Skin of body (tissue), 1 donor: ENCODE measurements at regions not wholly inside any gene's neighbourhood (a gene's known extent, or its start where the extent isn't known, plus 50 kb on each side); places are given as distances from the start of the nearest gene placed in this dataset.

Experiments used
- DNase-seq: peaks from one replicate; lab custom pipeline; 2025; lab: John Stamatoyannopoulos, UW

DNA sequence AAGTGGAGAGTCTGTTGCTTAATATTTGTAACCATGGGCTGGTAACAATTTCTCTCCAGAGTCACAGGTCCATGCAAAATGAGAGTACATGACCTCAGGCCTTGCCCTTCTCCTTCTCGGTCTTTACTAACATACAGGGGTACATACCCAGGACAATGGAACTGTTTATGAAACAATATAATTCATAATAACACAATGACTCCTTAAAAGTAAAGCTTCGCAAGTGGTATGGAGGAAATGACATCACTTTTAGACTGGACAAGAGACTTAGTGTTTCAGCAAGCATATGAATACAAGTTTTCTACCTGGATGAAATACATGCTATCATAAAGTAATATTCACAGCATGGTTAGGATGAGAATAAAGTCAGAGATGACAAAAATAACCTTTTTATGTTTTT, 386.6 kb downstream of the PLK2 start:
- DNase-seq = no peak

DNA sequence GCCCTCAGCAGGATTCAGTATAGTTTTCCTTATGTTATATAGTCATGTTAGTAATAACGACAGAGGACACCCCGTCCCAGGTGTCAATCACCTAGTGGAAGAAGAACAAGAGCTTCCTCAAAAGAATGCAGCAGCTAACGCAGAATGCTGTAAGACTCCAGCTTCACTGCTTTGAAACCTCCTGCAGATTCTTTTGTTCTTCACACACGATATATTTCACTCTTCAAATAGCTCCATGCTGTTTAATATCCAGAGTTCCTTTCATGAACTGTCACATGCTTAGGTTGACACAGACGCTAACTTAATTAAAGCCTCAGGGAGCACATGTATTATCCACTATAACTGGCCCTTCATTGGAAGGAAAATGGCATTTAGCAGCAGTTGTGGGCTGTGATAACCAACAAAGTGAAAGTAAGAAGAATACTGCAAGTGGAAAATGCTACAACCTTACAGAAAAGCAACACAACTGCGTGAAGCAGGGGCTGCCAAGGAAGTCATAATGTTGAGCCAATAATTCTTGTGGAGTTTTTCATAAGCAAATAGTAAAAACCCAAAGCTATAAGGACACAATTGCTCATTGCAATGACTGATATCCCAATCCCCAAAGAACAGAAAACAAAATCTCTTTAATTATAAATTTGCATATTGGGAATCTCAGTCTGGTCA, 387.5 kb downstream of the PLK2 start:
- DNase-seq = peak; percentile 28

DNA sequence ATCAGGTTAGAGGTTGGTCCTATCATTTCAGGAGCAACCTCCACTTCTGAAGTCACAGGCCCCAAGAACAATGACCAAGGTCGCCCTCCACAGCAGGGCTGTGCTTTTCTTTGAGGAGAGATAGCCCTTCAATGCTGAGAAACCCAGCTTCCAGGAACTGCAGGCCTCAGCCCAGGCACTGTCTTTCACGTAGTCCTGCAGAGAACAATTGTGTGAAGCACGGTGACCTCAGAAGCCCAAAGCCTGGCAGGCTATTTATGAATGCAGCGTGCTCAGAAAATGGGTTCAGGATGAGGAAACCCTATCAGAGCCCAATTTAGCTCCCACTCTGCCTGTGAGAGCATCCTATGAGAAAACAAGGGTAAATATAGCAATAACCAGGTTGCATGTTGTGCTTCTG, 388.3 kb downstream of the PLK2 start:
- DNase-seq = peak; percentile 4

DNA sequence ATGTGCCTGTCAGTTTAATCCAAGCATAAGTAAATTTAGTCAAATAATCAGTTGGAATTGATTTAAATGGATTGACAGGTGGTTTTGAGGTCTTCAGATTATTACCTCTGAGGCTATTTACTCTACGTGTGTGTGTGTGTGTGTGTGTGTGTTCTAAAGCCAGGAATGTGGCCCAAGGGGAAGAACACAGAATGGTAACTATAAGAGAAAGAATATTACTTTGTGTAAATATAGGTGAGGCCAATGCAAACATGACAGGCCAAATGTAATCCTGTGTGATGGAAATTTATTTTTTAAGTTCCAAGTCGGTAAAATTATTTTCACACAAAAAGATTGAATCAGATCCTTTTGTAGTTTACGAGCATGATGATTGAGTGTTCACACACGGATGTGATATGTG, 390.0 kb downstream of the PLK2 start:
- no peak for DNase-seq

DNA sequence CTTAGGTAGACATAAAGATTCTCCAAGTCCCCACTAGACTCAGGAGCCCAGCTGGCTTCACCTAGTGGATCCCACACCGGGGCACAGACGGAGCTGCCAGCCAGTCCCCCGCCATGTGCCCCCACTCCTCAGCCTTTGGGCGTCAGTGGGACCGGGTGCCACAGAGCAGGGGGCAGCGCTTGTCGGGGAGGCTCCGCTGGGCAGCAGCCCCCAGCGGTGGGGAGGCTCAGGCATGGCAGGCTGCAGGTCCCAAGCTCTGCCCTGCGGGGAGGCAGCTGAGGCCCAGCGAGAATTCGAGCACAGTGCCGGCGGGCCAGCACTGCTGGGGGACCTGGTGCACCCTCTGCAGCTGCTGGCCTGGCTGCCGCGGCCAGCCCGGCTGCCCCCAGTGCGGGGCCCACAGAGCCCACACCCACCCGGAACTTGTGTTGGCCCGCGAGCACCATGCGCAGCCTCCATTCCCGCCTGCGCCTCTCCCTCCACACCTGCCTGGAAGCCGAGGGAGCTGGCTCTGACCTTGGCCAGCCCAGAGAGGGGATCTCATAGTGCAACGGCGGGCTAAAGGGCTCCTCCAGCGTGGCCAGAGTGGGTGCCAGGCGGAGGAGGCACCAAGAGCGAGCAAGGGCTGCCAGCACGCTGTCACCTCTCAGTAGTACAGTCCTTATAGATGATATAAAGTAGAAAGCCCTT, 390.7 kb downstream of the PLK2 start:
- no peak for DNase-seq

DNA sequence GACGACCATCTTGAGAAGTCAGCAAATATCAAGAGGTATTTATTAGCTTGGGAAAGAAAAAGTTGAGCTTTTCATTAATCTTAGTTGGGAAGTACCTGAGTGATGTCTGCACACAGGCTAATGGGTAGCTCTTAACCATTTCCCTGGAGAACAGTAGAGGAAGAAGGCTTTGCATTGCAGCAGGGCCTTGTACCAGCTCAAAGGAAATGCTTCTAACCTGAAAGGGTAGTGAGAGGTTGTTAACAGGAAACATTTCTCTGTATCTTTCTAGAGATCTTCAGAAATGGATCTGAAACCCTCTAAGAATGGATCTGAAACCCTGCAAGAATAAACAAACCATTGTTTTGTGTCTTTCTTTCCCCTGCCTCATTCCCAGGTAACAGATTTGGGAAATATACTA, 393.3 kb downstream of the PLK2 start:
- no peak for DNase-seq

DNA sequence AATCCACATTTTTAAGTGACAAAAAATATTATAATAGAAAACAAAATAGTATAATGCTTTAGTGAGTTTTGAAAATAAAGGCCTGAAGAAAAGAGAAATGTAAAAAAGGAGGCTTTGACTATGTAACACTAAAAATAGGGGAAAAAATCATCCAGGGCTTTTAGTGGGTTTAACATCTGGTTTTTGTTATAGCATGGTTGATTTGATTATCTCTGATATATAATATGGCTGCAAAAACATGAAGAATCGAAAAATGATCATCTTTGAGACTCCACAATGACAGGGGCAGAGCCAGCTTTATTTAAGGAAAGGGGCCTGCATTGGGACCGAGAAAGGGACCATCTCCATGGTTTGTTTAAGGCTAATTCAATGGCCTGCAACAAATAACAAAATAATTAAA, 393.8 kb downstream of the PLK2 start:
- DNase-seq = no peak

DNA sequence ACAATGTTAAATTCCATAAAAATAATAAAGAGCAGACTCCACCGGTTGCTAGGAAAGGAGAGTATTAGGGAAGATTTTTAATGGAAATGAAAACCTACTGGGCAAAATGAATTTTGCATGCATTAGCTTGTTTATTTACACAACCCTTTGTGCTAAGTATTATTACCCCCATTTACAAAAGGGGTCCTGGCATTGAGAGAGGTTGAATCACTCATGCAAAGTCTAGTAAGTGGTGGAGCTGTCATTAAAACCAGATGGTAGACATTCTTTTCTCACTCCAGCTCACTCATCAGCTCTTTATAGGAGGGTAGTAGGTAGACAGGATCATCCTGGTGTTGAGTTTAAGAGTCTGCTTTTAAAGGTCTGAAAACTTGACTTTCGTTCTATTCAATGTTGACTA, 395.1 kb downstream of the PLK2 start:
- no peak for DNase-seq

DNA sequence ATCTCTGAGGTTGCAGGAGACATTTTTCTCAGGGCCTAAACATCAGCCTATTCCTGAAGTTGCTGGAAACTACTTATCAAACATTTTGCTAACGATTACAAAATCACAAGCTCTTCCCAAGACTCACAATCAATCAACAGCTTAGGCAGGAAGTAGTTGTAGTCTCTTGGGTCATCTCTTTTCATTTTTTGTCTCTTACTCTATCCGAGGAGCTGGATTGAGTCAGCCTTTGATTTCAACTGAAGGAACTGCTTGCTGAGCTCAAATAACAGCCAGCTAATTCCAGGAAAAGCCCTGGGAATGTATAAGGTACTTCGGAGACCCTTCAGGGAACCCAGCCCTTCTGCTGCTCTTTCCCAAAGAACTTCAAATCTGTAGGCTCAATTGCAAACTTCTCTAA, 398.9 kb downstream of the PLK2 start:
- no peak for DNase-seq

DNA sequence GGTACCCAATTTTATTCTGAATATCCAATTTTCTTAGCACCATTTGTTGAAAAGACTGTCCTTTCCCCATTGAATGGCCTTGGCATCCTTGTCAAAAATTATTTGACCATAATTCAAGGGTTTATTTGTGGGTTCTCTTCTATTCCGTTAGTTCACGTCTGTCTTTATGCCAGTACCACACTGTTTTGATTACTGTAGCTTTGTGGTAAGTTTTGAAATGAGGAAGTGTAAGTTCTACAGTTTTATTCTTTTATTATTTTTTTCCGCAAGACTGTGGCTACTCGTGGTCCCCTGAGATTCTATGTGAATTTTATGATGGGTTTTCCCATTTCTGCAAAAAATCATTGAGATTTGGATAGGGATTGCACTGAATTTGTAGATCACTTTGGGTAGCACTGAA, 402.6 kb downstream of the PLK2 start:
- no peak for DNase-seq

DNA sequence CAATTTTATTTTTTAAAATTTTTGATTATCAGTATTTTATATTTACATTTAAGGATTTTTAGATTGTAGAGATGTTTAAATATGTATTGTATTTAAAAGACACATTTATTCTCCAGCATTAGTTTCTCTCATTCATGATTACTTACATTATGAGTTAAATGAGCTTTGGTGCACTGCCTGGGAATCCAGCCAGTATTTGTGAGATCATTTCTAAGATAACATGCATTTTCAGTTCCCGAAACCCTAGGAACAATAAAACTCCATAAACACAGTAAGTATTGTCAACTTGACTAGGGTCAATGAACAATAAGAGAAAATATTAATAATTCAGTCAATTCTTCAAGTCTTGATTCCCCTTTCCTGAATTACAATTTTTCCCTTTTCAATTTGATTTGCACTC, 403.3 kb downstream of the PLK2 start:
- DNase-seq = peak; percentile 22

DNA sequence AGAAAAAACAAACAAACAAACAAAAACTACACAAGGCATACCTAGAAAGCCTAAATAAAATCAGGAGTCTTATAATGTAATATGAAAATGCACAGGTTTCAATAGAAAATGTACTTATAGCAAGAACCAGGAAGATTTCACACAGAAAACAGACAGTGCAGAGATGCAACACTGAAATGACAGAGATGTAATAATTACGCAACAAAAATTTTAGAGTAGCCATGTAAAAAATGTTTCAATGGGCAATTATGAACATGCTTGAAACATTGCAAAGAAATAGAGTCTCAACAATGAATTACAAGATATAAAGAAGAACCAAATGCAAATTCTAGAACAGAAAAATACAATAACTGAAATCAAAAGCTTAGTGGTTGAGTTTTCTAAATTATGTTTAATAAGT, 405.9 kb downstream of the PLK2 start:
- no peak for DNase-seq

DNA sequence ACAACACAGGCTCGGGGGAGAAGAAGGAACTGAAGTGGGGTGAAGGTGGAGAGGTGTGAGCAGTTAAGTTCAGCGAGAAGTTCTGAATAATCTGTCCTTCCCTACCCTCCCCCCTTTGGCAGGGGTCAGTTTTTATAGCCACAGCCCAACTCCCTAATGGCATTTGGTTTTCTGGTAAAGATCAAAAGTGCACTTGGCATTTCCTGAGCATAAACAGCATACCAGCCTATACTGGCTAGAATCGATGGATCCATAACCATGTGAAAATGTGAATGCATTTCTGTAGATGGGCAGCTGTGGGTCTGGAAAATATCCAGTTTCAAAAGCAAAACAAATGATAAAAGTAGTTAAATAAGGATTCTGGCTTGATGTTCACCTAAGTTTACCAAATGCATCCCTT, 410.9 kb downstream of the PLK2 start:
- no peak for DNase-seq

DNA sequence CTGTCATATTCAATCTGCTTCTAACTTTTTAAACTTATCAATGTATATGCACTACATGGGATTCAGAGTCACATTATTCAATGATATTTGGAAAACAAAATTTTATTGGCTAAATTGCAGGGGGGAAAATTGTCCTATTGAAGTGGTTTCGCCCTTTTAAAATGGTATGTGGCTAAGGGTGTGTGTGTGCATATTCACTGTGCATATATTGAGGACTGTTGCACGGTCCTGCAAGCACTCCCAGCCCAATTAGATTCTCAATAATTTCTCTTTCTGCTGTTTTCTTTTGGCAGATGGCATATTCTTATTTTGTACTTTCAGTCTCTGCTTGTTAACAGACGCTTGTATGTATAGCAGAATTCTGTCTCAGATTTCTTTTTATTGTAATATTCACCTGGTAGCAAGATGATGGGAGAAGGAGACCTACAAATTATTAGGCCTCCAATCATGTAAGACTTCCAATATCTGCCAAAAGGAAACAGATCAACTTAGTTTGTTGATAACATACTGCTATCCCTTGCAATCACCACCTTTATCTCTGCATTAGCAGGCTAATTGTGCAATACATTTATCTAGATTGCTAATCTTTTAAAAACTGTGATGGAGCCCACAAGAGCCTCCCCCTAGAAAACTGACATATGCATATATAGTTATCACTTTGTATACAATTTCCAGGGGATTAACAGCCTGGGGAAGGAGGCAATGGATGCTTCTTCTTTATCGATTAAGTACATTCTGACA, 411.5 kb downstream of the PLK2 start:
- DNase-seq = no peak

DNA sequence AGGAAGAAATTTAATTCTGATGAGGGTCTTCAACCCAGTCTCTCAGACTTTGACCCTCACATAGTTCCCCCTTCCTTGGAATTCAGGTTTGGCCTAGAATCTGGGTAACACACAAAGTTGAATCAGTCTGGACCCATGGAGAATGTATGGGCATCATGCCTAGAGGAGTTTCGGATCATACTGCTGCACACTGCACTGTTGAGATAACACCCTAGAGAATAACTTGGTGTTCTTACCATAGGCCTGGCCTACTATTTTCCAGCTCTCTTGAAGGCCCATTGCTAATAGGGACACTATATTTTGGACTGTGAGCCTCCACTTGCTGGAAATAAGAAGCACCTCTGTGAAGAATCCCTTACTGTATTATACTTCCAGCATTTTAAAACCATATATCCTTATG, 413.5 kb downstream of the PLK2 start:
- no peak for DNase-seq

DNA sequence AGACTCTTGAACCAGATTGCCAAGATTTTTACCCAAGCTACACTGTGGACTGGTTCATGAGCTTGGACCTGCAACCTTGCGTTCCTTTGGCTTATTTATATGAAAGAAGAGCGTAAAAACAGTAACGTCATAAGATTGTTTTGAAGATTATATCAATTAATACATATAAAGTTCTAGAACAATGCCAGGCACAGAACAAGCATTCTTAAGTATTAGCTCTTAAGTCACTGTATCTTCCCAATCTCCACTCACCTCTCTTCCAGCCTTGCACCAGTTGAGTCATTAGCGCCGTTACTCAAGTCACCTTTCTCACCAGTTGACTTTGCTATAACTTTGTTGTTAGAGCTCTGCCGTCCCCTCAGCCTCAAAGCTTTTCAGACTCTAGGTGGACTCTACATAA, 415.7 kb downstream of the PLK2 start:
- DNase-seq = no peak

DNA sequence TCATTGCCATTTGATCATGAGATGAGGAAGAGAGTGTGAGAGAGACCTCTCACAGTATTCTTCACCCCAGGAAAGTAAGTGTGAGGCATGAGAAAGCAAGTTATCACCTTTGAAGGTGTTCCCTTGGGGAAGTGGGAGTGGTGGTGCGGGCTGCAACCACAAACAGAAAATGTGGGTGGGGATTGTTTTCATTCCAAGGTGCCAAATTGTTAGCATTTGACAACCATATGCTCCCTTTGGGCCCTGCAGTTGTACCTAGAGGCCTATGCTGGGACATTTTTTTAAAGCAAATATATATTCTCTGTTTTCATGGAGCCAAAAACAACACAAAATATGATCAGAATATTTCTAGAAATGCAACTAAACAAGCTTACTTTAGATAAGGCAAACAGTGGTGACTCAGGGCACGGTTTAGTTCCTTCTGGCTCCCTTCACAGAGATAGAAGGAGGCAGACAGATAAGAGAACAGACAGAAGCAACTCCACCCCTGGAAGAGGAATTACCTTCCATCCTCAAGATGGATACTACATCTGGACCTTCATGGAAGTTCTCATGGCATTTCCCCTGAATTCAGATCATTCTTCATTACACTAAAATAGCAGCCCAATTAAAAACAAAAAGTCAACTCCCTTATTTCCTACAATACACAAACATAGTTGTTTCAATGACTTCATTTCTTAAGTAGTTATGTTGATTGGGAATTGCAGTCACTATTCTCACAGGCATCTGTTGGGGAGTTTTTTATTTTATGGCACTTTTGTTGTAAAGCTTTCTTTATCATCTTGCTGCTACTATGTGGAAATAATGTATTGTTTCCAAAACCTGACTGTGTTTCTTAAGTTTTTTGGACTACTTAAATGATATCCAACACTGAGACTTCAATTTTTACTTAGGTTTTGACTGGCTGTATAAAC, 416.6 kb downstream of the PLK2 start:
- DNase-seq = no peak

DNA sequence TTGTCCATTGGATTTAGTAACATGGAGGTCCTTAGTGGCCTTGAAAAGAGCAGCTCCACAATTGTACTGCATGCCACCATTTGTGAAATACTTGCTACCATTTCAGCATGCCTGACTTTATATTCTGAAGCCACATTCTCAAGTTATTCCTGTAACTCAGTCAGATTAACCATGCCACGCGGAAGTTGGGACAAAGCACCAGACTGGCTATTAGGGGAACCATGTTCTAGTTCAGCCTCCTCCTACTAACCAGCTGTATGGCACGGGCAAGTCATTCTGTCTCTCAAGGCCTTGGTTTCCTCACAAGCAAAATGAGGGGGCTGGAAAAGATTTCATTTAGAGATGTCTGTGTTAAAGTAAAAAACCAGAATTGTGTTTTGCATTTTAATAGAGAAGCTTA, 418.0 kb downstream of the PLK2 start:
- no peak for DNase-seq

DNA sequence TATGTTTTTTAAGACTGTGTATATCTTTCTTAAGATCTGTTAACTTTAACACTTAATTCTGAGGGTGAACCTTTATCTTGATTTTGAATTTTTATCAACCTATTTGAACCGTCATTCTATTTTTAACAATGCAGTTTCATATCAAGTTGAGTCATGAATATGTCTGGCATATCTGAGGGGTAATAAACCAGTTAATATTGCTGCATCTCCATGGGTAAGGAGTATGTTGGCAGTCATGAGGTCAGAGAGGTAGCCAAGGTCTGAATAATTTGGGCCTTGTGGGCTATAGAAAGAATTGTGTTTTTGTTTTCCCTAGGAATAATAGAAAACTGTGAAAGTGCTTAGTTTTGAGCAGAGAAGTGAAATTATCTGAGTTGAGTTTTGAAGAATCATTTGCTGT, 419.0 kb downstream of the PLK2 start:
- DNase-seq = no peak

DNA sequence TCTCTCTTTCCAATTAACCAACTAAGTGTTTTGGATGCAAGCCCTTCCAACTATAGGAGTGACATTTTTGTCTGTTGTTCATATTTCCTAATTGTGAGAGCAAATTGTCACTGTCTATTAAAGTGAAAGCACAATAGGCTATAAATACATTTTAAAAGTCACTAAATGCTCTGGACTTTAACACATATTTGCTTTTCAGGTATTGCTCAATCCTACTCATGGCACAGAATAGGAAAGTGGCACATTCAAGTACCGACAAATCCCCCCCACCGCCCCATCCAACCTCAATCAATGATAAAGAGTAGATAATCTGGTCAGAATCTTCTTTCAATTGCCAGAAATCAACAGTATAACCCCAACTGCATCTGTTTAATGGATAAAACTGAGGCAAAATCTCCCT, 419.8 kb downstream of the PLK2 start:
- no peak for DNase-seq

DNA sequence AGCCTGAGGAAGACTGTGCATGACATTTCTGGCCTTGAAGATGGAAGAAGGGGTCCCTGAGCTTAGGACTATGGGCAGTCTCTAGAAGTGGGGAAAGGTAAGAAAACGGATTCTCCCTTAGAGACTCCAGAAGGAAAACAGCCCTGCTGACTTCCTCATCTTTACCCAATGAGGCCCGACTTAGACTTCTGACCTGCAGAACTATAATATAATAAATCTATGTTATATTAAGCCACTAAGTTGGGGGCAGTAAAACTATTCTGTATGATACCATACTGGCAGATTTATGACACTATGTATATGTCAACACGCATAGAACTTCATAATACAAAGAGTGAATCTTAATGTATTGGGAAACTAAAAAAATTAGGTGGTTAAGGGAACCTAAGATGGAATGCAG, 422.0 kb downstream of the PLK2 start:
- DNase-seq = no peak

DNA sequence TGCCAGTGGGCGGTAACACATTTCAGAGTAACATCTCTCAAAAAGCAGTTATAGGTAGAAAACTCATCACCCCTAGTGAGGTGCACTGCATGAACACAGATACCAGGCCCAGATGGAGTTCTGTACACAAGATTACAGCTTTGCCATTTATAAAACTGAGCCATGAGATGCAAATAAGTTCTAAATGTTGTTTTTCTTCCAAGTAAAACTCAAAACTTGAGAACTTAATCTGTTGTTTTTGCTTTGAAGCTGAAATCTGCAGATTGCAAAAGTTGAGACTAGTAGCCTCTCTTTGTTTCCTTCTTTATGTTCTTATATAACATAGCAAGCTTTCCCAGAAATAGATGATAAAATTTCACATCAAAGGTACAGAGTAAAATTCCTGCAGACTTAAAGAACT, 434.1 kb downstream of the PLK2 start:
- DNase-seq = no peak
